ENCODE measurements at regions not wholly inside any gene's neighbourhood (a gene's known extent, or its start where the extent isn't known, plus 50 kb on each side); places are given as distances from the start of the nearest gene placed in this dataset.

GRCh38 chr4:160326110-160326509, 1223.2 kb downstream of the RAPGEF2 start (continued):
- no peak for TF ChIP-seq RAD21 (IDR thresholded peaks at IDR 0.05 in 1 of 2, conservative IDR thresholded peaks at IDR 0.05 in 1 of 2; ENCODE audit: low read depth in 2 of 2, low read length in 2 of 2)
- TF ChIP-seq TCF12 (IDR thresholded peaks at IDR 0.05; ENCODE audit: low read depth, low read length), result no peak
- TF ChIP-seq RNF2 (IDR thresholded peaks at IDR 0.05; ENCODE audit: borderline replicate concordance, low read depth, low read length, missing control alignments, poor library complexity, severe bottlenecking), result no peak
- no peak for TF ChIP-seq SP4 (IDR thresholded peaks at IDR 0.05; ENCODE audit: low read length)
- TF ChIP-seq BCL11A (IDR thresholded peaks at IDR 0.05; ENCODE audit: low read depth in 2 of 2, low read length in 2 of 2), result no peak
- no peak for TF ChIP-seq MAFK (IDR thresholded peaks at IDR 0.05; ENCODE audit: low read depth, low read length)

All from H1 (cell line).